Esophagus squamous epithelium (tissue), 5 donors: ENCODE measurements at regions not wholly inside any gene's neighbourhood (a gene's known extent, or its start where the extent isn't known, plus 50 kb on each side); places are given as distances from the start of the nearest gene placed in this dataset.

Experiments
- DNase-seq: peaks from one replicate; lab custom pipeline; 2025; lab: John Stamatoyannopoulos, UW
- H3K27ac ChIP-seq, 4 donors: fragments of 200-600 bp; sonication (generic); one replicate each; pipeline ENCODE4 v1.5.1; 2016 to 2019; ENCODE audit warnings: mild to moderate bottlenecking in 1 of 4
- H3K27me3 ChIP-seq, 4 donors: fragments of 200-600 bp; sonication (generic); 1 replicate in 3 of 4; 2 replicates in 1 of 4; pipeline versions ENCODE4 v1.5.1 to v1.6.0; 2017 to 2021; ENCODE audit warnings: antibody characterized with exemption in 1 of 4
- H3K36me3 ChIP-seq, 3 donors: fragments of 200-600 bp; sonication (generic); one replicate each; pipeline ENCODE4 v1.5.1; 2016 to 2019
- H3K4me1 ChIP-seq, 3 donors: fragments of 200-600 bp; sonication (generic); one replicate each; pipeline ENCODE4 v1.5.1; 2017 to 2019
- H3K4me3 ChIP-seq, 4 donors: fragments of 200-600 bp; sonication (generic); 1 replicate in 3 of 4; 2 replicates in 1 of 4; pipeline ENCODE4 v1.5.1; 2016 to 2019; ENCODE audit warnings: mild to moderate bottlenecking in 2 of 4, moderate library complexity in 1 of 4
- H3K9me3 ChIP-seq, 3 donors: fragments of 200-600 bp; sonication (generic); one replicate each; pipeline ENCODE4 v1.5.1; 2016 to 2019
- POLR2A ChIP-seq, 4 donors: fragments of 450-650 bp; IDR thresholded peaks; one replicate each; pipeline ENCODE4 v1.6.1; 2017; ENCODE audit warnings: antibody characterized with exemption in 4 of 4, mild to moderate bottlenecking in 4 of 4, moderate library complexity in 3 of 4
- WGBS, 2 donors: methylation state at CpG; one replicate each; pipeline ENCODE4 v1.1.5; 2018; 5-methylcytosine and 5-hydroxymethylcytosine counted together
- intact Hi-C: fragments of 100-400 bp; cut with DNase I; formaldehyde crosslinking; loops from one replicate; pipeline ENCODE4 v1.15.0; 2022
- TF ChIP-seq, protein P1 (sequence below), 6 experiments: fragments of 450-650 bp in 4 of 6; fragments of 200-600 bp in 2 of 6; sonication (generic) in 2 of 6; IDR thresholded peaks; one replicate each; pipeline ENCODE4 v1.5.1; 2016 to 2019; ENCODE audit warnings: antibody characterized with exemption in 6 of 6, mild to moderate bottlenecking in 4 of 6, moderate library complexity in 4 of 6
- donor health status: DM: yes; HTN: yes; CAD: no.

DNA sequence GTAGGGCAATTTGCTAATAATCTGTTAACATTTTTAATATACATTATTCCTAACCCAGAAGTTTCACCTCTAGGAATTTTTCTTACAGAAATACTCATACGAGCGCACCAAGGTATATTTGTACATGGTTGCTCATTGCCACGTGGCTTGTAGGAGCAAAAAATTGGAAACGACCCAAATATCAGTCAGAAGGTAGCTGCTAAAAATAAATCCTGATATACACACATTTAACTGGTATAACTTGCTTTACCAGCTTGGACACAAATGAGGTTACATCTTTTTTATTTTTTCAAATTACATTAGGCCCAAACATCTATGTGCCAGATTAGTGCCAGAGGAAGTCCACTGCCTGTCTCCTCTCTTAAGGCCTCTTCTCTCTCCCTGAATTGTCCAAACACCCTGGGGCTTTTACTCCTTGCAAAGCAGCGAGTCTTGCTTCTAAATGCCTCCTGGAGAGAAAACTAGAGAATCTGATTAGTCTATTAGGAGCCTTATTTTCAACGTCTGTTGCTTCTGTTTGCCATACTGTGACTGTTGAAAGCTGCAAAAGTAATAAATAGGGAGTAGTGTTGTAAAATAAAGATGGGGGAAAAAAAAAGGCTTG is 92.0 kb upstream of the SSBP2 start:
- intact Hi-C loops: no loop called here
- DNase-seq: no peak

DNA sequence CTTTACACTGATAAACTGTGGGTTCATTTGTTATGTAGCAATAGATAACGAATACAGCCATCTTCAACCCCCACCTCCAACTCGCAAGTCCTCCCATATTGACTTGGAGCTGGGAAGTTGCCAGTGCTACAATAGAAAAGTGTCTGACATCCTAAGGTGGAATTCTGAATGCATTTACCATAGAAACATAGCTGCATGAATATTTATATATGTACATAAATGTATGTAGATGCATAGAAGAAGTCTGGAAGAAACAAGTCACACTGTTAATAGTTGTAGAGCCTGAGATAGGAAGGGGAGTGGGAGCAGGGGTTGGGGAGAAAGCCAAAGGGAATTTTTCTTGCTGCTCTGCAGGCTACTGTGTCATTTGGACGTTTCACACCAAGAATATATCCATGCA is 88.1 kb upstream of the SSBP2 start:
- intact Hi-C loops: no loop called here
- WGBS, 2 donors: 75 to 76% methylated on average over 3 of the region's 3 CpGs
- DNase-seq: no peak
- Histone ChIP-seq H3K9me3 (no peaks in the 10 kb centered on the region), H3K27me3 (no peaks in the 10 kb centered on the region), H3K4me1 (peaks cover 0 to 19% (median 0%) of the 10 kb centered on the region in 3 donors), H3K4me3 (no peak overlapping the region), H3K36me3 (no peaks in the 10 kb centered on the region), H3K27ac (no peak overlapping the region)
- TF ChIP-seq, protein P1, sequence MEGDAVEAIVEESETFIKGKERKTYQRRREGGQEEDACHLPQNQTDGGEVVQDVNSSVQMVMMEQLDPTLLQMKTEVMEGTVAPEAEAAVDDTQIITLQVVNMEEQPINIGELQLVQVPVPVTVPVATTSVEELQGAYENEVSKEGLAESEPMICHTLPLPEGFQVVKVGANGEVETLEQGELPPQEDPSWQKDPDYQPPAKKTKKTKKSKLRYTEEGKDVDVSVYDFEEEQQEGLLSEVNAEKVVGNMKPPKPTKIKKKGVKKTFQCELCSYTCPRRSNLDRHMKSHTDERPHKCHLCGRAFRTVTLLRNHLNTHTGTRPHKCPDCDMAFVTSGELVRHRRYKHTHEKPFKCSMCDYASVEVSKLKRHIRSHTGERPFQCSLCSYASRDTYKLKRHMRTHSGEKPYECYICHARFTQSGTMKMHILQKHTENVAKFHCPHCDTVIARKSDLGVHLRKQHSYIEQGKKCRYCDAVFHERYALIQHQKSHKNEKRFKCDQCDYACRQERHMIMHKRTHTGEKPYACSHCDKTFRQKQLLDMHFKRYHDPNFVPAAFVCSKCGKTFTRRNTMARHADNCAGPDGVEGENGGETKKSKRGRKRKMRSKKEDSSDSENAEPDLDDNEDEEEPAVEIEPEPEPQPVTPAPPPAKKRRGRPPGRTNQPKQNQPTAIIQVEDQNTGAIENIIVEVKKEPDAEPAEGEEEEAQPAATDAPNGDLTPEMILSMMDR (IDR thresholded peaks at IDR 0.05): no peak
- TF ChIP-seq POLR2A (IDR thresholded peaks at IDR 0.05): no peak

More for the DNA sequence above, 92.0 kb upstream of the SSBP2 start:
- peak overlapping the region in 2 of 4 donors; percentile 4 to 44 for H3K27ac ChIP-seq
- no peak overlapping the region for H3K4me3 ChIP-seq
- H3K27me3 ChIP-seq: no peaks in the 10 kb centered on the region
- TF ChIP-seq POLR2A (IDR thresholded peaks at IDR 0.05): no peak
- TF ChIP-seq, protein P1 (IDR thresholded peaks at IDR 0.05): no peak
- H3K36me3 ChIP-seq: no peaks in the 10 kb centered on the region
- H3K4me1 ChIP-seq: peaks cover 0 to 26% (median 5%) of the 10 kb centered on the region in 3 donors
- WGBS, 2 donors: 41 to 51% methylated on average over 6 of the region's 6 CpGs
- no peaks in the 10 kb centered on the region for H3K9me3 ChIP-seq

DNA sequence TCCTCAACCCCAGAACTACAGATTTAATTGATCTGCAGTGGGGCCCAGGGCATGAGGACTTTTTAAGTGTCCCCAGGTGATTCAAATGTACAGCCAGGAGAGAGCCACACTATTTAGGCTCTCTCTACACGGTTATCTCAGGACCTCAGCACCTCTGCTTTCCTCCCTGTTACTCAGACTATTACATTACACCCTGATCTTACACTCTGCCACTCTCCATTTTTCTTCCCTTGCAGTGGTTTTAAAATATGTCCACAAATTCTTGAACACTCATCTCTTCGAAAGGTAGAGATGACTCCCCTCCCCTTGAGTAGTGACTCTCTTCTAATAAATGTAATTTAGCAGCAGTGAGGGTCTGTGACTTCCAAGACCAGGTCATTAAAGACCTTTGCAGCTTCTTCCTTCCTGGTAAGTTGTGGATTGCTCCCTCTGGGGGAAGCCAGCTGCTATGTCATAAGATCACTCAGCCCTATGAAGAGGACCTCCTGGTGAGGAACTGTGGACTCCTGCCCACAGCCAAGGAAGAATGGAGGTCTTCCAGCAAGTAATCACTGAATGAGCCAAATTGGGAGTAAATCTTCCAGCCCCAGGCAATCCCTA is 87.5 kb upstream of the SSBP2 start:
- 58 to 80% methylated on average over 2 of the region's 2 CpGs for WGBS, 2 donors
- DNase-seq: no peak
- intact Hi-C loops: no loop called here
- Histone ChIP-seq H3K4me1 (peaks cover 0 to 18% (median 0%) of the 10 kb centered on the region in 3 donors), H3K4me3 (no peak overlapping the region), H3K36me3 (no peaks in the 10 kb centered on the region), H3K27me3 (no peaks in the 10 kb centered on the region), H3K9me3 (no peaks in the 10 kb centered on the region), H3K27ac (no peak overlapping the region)
- TF ChIP-seq POLR2A (IDR thresholded peaks at IDR 0.05): no peak
- TF ChIP-seq, protein P1 (IDR thresholded peaks at IDR 0.05): peak in 5 of 6 experiments; percentile 22 to 40 (median 28)

DNA sequence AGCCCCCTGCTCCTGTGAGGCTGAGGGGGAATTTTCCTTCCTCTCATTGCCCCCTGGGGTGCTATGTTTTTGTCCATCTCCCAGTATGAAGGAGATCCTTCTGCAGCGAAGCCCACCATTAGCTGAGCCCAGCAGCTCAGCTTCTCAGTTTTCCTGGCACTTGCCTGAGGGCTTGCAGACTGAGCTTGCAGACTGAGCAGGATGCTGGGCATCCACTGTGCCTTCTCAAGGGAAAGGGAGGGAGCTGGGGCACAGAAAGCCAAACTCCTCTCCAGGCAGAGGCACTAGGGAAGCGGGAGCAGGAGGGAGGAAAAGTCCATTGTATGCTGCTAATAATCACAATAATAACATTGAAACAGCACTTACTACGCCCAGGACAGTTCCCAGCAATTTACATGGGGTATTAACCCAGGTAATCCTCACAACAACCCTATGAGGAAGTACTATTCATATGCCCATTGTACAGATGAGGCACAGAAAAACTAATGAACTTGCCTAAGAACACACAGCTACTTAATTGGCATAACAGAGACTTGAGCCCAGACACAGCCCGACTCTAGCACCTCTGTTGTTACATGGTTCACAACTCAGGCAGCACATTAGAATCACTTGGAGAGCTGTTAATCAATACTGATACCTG is 86.9 kb upstream of the SSBP2 start:
- Histone ChIP-seq H3K27me3 (no peaks in the 10 kb centered on the region), H3K36me3 (no peaks in the 10 kb centered on the region), H3K4me1 (peaks cover 0 to 11% (median 0%) of the 10 kb centered on the region in 3 donors), H3K4me3 (no peak overlapping the region), H3K9me3 (no peaks in the 10 kb centered on the region), H3K27ac (no peak overlapping the region)
- no peak for DNase-seq
- TF ChIP-seq, protein P1 (IDR thresholded peaks at IDR 0.05): no peak
- no peak for TF ChIP-seq POLR2A (IDR thresholded peaks at IDR 0.05)
- 83 to 89% methylated on average over 4 of the region's 4 CpGs for WGBS, 2 donors
- intact Hi-C loops: no loop called here

DNA sequence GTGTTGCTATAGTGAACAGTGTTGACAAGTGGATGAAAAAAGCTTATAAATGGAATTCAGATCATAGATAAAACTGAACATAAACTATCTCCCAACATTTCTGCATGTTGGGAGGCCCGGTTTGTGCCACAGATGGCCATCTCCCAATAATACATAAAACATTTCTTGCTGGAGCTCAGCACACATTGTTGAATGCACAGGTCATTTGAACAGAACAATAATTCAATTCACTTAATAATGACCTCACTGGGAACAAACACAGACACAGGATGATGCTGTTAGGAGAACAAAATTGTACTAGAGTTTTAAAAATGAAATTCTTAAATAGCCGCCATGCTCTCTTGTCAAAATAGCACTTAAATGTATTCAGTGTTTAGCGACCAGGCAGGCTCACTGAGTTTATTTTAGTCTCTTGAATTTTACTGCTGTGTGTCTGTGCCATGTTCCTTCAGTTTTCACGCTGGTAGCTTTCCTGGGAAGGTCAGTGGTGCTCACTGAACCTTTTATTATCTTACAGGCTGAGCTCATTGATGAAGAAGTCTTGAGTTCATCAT is 85.0 kb upstream of the SSBP2 start:
- intact Hi-C loops: no loop called here
- H3K9me3 ChIP-seq: no peaks in the 10 kb centered on the region
- TF ChIP-seq, protein P1 (IDR thresholded peaks at IDR 0.05): no peak
- TF ChIP-seq POLR2A (IDR thresholded peaks at IDR 0.05): no peak
- DNase-seq: no peak
- no peak overlapping the region for H3K4me3 ChIP-seq
- no peaks in the 10 kb centered on the region for H3K27me3 ChIP-seq
- H3K4me1 ChIP-seq: peaks cover 0 to 6% (median 0%) of the 10 kb centered on the region in 3 donors
- no peak overlapping the region for H3K27ac ChIP-seq
- 66 to 69% methylated on average over 4 of the region's 4 CpGs for WGBS, 2 donors
- H3K36me3 ChIP-seq: no peaks in the 10 kb centered on the region
